OCI-LY1 (cell line): ENCODE measurements at regions not wholly inside any gene's neighbourhood (a gene's known extent, or its start where the extent isn't known, plus 50 kb on each side); places are given as distances from the start of the nearest gene placed in this dataset.

Source experiments
- H2AFZ ChIP-seq: fragments of 200-600 bp; sonication (generic), shearing (Covaris generic); 2 replicates; pipeline ENCODE4 v1.6.0; 2014; ENCODE audit warnings: antibody characterized with exemption, mild to moderate bottlenecking, low read length
- H3F3A ChIP-seq: fragments of 200-600 bp; sonication (generic), shearing (Covaris generic); 2 replicates; pipeline ENCODE4 v1.6.0; 2014; ENCODE audit warnings: mild to moderate bottlenecking, antibody characterized with exemption, low read length, moderate library complexity; ENCODE audit not compliant: insufficient read depth
- H3K27ac ChIP-seq: fragments of 200-600 bp; sonication (generic); 2 replicates; pipeline ENCODE4 v1.5.1; 2014; ENCODE audit warnings: low read length, mixed run types, mild to moderate bottlenecking, low read depth; ENCODE audit not compliant: poor library complexity, severe bottlenecking
- H3K27me3 ChIP-seq: fragments of 200-600 bp; sonication (generic); 2 replicates; pipeline ENCODE4 v1.6.0; 2014; ENCODE audit warnings: antibody characterized with exemption, mild to moderate bottlenecking, low read length, moderate library complexity; ENCODE audit not compliant: insufficient read depth
- H3K36me3 ChIP-seq: fragments of 200-600 bp; sonication (generic); 2 replicates; pipeline ENCODE4 v1.6.1; 2014; ENCODE audit warnings: mild to moderate bottlenecking, antibody characterized with exemption, low read length, moderate library complexity, mixed read lengths; ENCODE audit not compliant: insufficient read depth
- H3K4me1 ChIP-seq: fragments of 200-600 bp; sonication (generic); 2 replicates; pipeline ENCODE4 v1.5.1; 2014; ENCODE audit warnings: mild to moderate bottlenecking, low read length, moderate library complexity; ENCODE audit not compliant: insufficient read depth, severe bottlenecking
- H3K4me2 ChIP-seq: fragments of 200-600 bp; sonication (generic), shearing (Covaris generic); 2 replicates; pipeline ENCODE4 v1.6.1; 2014; ENCODE audit warnings: low read length
- H3K4me3 ChIP-seq: fragments of 200-600 bp; sonication (generic); 2 replicates; pipeline ENCODE4 v1.5.1; 2014; ENCODE audit warnings: low read length, low read depth, mild to moderate bottlenecking, mixed read lengths; ENCODE audit not compliant: poor library complexity, severe bottlenecking
- H3K79me2 ChIP-seq: fragments of 200-600 bp; shearing (Covaris generic); 2 replicates; pipeline ENCODE4 v1.6.1; 2016; ENCODE audit warnings: mixed run types, low read length, mixed read lengths; ENCODE audit not compliant: insufficient read depth
- H3K9ac ChIP-seq: fragments of 200-600 bp; sonication (generic), shearing (Covaris generic); 2 replicates; pipeline ENCODE4 v1.6.1; 2014; ENCODE audit warnings: mild to moderate bottlenecking, low read length, mixed read lengths
- H3K9me2 ChIP-seq: fragments of 200-600 bp; sonication (generic), shearing (Covaris generic); 2 replicates; pipeline ENCODE4 v1.6.1; 2014; ENCODE audit warnings: low read depth, mild to moderate bottlenecking, low read length, mixed read lengths
- H3K9me3 ChIP-seq: fragments of 200-600 bp; shearing (Covaris generic); 2 replicates; pipeline ENCODE4 v1.6.1; 2014; ENCODE audit warnings: low read length, mixed read lengths
- H4K20me1 ChIP-seq: fragments of 200-600 bp; sonication (generic), shearing (Covaris generic); 2 replicates; pipeline ENCODE4 v1.6.0; 2016; ENCODE audit warnings: mild to moderate bottlenecking, low read length; ENCODE audit not compliant: insufficient read depth
- EZH2 ChIP-seq: fragments of 200-600 bp; sonication (generic), shearing (Covaris generic); IDR thresholded peaks from 2 replicates; pipeline ENCODE4 v1.8.0; 2017; ENCODE audit warnings: borderline replicate concordance, mixed run types, mild to moderate bottlenecking, antibody characterized with exemption, low read length, moderate library complexity, mixed read lengths
- TF ChIP-seq, protein P1 (sequence below): fragments of 200-600 bp; sonication (generic), shearing (Covaris generic); IDR thresholded peaks from 2 replicates; pipeline ENCODE4 v1.5.1; 2017; ENCODE audit warnings: mild to moderate bottlenecking, antibody characterized with exemption, low read length, moderate library complexity, mixed read lengths

GRCh38 chr11:122523846-122524805 lies 131.4 kb upstream of the UBASH3B start:
- no peaks in the 10 kb centered on the region for H4K20me1 ChIP-seq
- H3K4me1 ChIP-seq, result no peaks in the 10 kb centered on the region
- no peaks in the 10 kb centered on the region for H3F3A ChIP-seq
- no peaks in the 10 kb centered on the region for H3K9me3 ChIP-seq
- H3K27me3 ChIP-seq, result no peaks in the 10 kb centered on the region; the same call in 1 of the 2 replicates
- no peak overlapping the region for H2AFZ ChIP-seq
- no peak for TF ChIP-seq EZH2
- TF ChIP-seq, protein P1, sequence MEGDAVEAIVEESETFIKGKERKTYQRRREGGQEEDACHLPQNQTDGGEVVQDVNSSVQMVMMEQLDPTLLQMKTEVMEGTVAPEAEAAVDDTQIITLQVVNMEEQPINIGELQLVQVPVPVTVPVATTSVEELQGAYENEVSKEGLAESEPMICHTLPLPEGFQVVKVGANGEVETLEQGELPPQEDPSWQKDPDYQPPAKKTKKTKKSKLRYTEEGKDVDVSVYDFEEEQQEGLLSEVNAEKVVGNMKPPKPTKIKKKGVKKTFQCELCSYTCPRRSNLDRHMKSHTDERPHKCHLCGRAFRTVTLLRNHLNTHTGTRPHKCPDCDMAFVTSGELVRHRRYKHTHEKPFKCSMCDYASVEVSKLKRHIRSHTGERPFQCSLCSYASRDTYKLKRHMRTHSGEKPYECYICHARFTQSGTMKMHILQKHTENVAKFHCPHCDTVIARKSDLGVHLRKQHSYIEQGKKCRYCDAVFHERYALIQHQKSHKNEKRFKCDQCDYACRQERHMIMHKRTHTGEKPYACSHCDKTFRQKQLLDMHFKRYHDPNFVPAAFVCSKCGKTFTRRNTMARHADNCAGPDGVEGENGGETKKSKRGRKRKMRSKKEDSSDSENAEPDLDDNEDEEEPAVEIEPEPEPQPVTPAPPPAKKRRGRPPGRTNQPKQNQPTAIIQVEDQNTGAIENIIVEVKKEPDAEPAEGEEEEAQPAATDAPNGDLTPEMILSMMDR, result no peak
- no peaks in the 10 kb centered on the region for H3K79me2 ChIP-seq
- H3K4me2 ChIP-seq, result no peak overlapping the region
- no peak overlapping the region for H3K4me3 ChIP-seq
- H3K36me3 ChIP-seq, result no peaks in the 10 kb centered on the region
- H3K9me2 ChIP-seq, result no peaks in the 10 kb centered on the region
- no peak overlapping the region for H3K9ac ChIP-seq
- H3K27ac ChIP-seq, result no peak overlapping the region

DNA sequence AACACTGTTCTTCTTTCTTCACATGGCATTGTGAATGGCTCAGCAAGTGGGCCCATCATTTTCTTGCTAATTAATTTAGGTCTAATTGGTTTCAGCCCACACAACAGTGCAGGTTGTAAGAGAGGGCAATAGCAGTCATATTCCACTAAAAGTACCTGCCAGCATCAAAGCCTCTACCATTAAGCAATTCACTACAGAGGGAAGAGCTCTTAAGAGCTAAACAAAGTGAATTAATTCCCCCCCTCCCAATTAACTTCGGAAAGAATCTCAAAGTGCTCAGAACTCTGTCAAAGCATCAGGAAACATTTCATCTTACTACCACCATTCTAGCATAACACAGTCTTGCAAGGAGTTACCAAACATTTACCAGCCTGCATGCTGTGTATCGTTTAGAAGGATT lies 133.9 kb upstream of the UBASH3B start:
- TF ChIP-seq, protein P1, result no peak
- no peak for TF ChIP-seq EZH2
- no peaks in the 10 kb centered on the region for H3F3A ChIP-seq
- no peak overlapping the region for H3K9ac ChIP-seq
- no peak overlapping the region for H3K27ac ChIP-seq
- no peaks in the 10 kb centered on the region for H4K20me1 ChIP-seq
- H3K9me3 ChIP-seq, result no peaks in the 10 kb centered on the region
- H3K79me2 ChIP-seq, result no peaks in the 10 kb centered on the region
- H3K9me2 ChIP-seq, result no peaks in the 10 kb centered on the region
- no peak overlapping the region for H2AFZ ChIP-seq
- H3K36me3 ChIP-seq, result no peaks in the 10 kb centered on the region
- no peaks in the 10 kb centered on the region for H3K4me1 ChIP-seq
- no peaks in the 10 kb centered on the region; the same call in 1 of the 2 replicates for H3K27me3 ChIP-seq
- H3K4me3 ChIP-seq, result no peak overlapping the region
- H3K4me2 ChIP-seq, result no peak overlapping the region

DNA sequence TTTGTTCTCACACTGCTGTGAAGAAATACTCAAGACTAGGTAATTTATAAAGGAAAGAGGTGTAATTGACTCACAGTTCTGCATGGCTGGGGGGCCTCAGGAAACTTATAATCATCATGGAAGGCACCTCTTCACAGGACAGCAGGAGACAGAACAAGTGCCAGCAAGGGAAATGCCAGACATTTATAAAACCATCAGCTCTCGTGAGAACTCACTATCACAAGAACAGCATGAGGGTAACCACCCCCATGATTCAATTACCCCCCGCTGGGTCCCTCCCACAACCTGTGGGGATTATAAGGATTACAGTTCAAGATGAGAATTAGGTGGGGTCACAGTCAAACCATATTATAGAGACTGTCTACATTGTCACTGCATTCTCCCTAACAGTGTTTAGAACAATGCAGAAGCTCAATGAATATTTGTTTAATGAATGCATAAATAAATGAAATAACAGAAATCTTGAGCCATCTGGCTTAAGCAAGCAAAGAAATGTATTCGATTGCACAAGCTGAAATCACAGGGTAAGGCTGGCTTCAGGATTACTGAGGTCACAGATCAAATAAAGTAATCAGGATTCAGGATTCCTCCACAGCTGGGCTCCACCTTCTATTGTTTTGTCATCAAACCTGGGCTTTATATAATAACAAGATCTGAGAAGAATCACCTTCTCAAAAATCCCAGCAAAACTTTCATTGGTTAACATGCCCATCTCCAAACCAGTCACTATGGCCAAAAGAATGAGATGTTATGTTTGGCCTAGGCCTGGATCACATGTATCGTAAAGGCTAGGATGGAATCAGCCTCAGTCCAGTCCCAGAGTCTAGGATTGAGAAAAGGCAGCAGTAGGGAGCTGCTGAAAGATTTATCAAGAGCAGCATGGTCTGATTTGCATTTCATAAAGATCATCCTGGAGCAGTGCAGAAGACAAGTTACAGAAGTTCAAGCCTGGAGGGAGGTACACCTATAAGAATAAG lies 137.8 kb upstream of the UBASH3B start:
- H3K4me1 ChIP-seq, result no peaks in the 10 kb centered on the region
- no peaks in the 10 kb centered on the region for H3K9me3 ChIP-seq
- TF ChIP-seq, protein P1, result no peak
- no peak for TF ChIP-seq EZH2
- no peak overlapping the region for H2AFZ ChIP-seq
- H3K4me3 ChIP-seq, result no peak overlapping the region
- no peaks in the 10 kb centered on the region for H4K20me1 ChIP-seq
- H3K4me2 ChIP-seq, result no peak overlapping the region
- no peak overlapping the region for H3K9ac ChIP-seq
- no peaks in the 10 kb centered on the region for H3F3A ChIP-seq
- no peaks in the 10 kb centered on the region for H3K9me2 ChIP-seq
- no peaks in the 10 kb centered on the region; the same call in 1 of the 2 replicates for H3K27me3 ChIP-seq
- no peaks in the 10 kb centered on the region for H3K36me3 ChIP-seq
- H3K79me2 ChIP-seq, result no peaks in the 10 kb centered on the region
- no peak overlapping the region for H3K27ac ChIP-seq
